Activated CD4-positive, alpha-beta T cell treated with anti-CD3 and anti-CD28 coated beads for 36 hours (primary cell): ENCODE measurements at regions not wholly inside any gene's neighbourhood (a gene's known extent, or its start where the extent isn't known, plus 50 kb on each side); places are given as distances from the start of the nearest gene placed in this dataset.
"Not testable (repeated sequence)": the region's sequence is repeated elsewhere in the genome, so short reads cannot be mapped to it uniquely, and the experiment has no call there.

Experiments
- ATAC-seq: fragments of 200-7000 bp; cut with Tn5 transposase; one replicate; pipeline ENCODE4 v1.10.0; 2021; ENCODE audit warnings: mild to moderate bottlenecking, moderate library complexity
- CTCF ChIA-PET: fragments of 350-600 bp; sonication (Branson Sonifier 250); formaldehyde crosslinking; loops from one replicate; lab custom pipeline; 2021; ENCODE audit warnings: antibody characterized with exemption; lab: Charles Lee
- POLR2A ChIA-PET: fragments of 350-600 bp; sonication (Branson Sonifier 250); formaldehyde crosslinking; loops from one replicate; lab custom pipeline; 2021; ENCODE audit warnings: antibody characterized with exemption, inconsistent platforms; lab: Charles Lee
- DNase-seq: peaks from one replicate; pipeline ENCODE4 v3.0.0-alpha.2; 2020
- H3K27ac Mint-ChIP-seq: one replicate; pipeline ENCODE4 v1.8.0; 2021; ENCODE audit warnings: mixed read lengths
- H3K27me3 Mint-ChIP-seq: one replicate; pipeline ENCODE4 v1.8.0; 2021; ENCODE audit warnings: mixed read lengths
- H3K36me3 Mint-ChIP-seq: one replicate; pipeline ENCODE4 v1.8.0; 2021; ENCODE audit warnings: low read depth, mixed read lengths
- H3K4me1 Mint-ChIP-seq: one replicate; pipeline ENCODE4 v1.8.0; 2021; ENCODE audit warnings: mixed read lengths
- H3K4me3 Mint-ChIP-seq: one replicate; pipeline ENCODE4 v1.8.0; 2021; ENCODE audit warnings: mild to moderate bottlenecking, moderate library complexity, mixed read lengths
- H3K9me3 Mint-ChIP-seq: one replicate; pipeline ENCODE4 v1.8.0; 2021; ENCODE audit warnings: low read depth, mixed read lengths
- intact Hi-C, 2 experiments: fragments of 100-400 bp; cut with DNase I in 1 of 2; cut with micrococcal nuclease in 1 of 2; formaldehyde crosslinking; loops; one replicate each; pipeline versions ENCODE4 v1.14.2 to v1.15.1; 2022 to 2024; cut with DNase I, micrococcal nuclease

DNA sequence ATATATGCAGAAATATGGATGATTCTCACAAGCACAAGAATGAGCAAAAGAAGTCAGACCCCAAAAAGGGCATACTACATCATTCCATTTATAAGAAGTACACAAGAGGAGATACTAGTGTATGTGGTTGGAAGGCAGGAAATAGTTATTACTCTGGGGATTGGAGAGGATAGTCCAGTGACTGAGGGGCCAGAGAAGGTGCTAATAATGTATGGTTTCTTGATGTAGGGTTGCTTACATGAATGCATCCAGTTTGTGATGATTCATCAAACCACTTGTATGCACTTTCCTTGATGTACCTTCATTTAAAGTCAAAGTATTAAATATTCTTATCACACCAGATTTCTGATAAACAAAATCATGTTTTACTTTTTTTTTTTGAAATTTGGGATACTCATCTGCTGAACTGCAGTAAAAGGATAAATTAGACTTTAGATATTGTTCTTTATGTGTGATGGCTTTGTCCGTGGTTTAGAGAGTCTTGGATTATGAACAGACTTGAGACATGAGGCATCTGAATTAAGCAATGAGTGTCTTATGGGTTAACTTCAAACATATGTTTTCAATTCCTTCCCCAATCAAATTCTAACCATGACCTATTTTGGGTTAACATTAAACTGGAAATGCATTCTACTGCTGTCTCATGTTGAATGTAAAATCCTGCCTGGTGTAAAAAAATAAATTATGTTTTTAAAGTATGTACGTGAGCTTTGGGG is 171.2 kb downstream of the SEMA6D start:
- CTCF ChIA-PET, result no interaction called here
- no peak for DNase-seq
- intact Hi-C loops, result no loop called here
- no peak for ATAC-seq
- peaks cover 3% of the 10 kb centered on the region for H3K27me3 Mint-ChIP-seq
- H3K36me3 Mint-ChIP-seq, result no peaks in the 10 kb centered on the region
- H3K4me3 Mint-ChIP-seq, result no peak overlapping the region
- no peak overlapping the region for H3K27ac Mint-ChIP-seq
- H3K9me3 Mint-ChIP-seq, result no peaks in the 10 kb centered on the region
- H3K4me1 Mint-ChIP-seq, result no peaks in the 10 kb centered on the region
- POLR2A ChIA-PET, result no interaction called here

DNA sequence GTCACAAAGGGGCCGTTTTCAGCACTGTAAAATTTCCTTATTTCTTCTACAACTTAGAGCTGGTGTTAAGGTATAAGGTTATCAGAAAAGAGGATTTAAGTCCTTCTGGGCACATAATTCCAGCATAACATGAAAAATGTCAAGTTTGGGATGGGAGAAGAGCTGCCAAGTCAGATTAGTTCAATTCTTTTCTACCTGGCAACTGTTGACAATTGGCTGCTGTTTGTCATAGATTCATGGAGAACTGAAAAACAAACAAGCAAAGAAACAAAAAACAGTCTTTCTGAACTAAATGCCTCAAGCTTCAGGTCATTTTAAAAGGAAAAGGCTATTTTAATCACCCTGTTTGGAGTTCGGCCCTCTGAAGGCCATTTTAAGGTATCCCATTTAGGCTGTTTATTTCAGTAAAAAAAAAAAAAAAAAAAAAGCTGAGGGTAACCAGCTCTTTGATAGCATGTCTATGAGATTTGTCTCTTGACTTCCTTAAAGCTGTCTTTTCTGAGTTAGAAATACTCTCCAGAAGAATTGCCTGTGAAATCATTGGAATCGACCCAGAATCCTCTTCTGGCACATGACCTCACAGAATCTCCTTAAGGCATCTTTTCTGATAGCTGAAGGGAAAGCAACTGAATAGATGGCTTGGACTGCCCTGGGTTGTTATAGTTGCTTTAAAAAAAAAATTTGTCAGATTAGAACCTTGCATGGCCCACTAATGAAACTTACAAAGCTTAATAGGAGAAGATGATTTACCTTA is 173.3 kb downstream of the SEMA6D start:
- ATAC-seq, result no peak
- ChIA-PET POLR2A (no interaction called here), CTCF (no interaction called here)
- H3K27ac Mint-ChIP-seq, result no peak overlapping the region
- H3K4me1 Mint-ChIP-seq, result no peaks in the 10 kb centered on the region
- intact Hi-C loops, result no loop called here
- no peaks in the 10 kb centered on the region for H3K36me3 Mint-ChIP-seq
- DNase-seq, result no peak
- no peaks in the 10 kb centered on the region for H3K9me3 Mint-ChIP-seq
- H3K4me3 Mint-ChIP-seq, result no peak overlapping the region
- H3K27me3 Mint-ChIP-seq, result peaks cover 3% of the 10 kb centered on the region

DNA sequence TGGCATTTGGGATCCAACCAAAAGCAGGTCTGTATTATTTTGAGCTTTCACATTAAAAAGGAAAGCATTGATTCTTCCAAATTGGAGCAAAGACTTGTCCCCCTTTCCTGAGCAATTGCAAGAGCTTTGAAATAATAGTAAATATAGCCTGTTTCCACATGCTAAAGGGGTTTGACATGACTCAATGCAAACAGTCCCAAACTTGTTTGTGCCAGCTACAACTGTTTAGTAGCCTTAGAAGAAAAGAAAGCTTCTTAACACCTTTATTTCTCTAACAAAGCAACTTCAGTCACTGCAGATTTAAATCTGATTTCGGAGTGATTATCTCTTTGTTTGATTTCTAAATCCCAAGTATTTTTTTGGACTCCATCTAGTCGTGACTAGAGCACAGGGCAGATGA is 180.2 kb downstream of the SEMA6D start:
- Mint-ChIP-seq H3K4me3 (no peak overlapping the region), H3K36me3 (no peaks in the 10 kb centered on the region), H3K4me1 (no peaks in the 10 kb centered on the region), H3K27me3 (no peaks in the 10 kb centered on the region), H3K27ac (no peak overlapping the region), H3K9me3 (peaks cover 11% of the 10 kb centered on the region)
- ATAC-seq, result no peak
- no peak for DNase-seq
- POLR2A ChIA-PET, result no interaction called here
- CTCF ChIA-PET, result no interaction called here
- intact Hi-C loops, result no loop called here

GRCh38 chr15:47900751-47901150 is 183.4 kb downstream of the SEMA6D start:
- peaks cover 25% of the 10 kb centered on the region for H3K9me3 Mint-ChIP-seq
- H3K27ac Mint-ChIP-seq, result no peak overlapping the region
- H3K36me3 Mint-ChIP-seq, result peaks cover 2% of the 10 kb centered on the region
- intact Hi-C loops, result no loop called here
- no peaks in the 10 kb centered on the region for H3K27me3 Mint-ChIP-seq
- no peak for ATAC-seq
- no peak overlapping the region for H3K4me3 Mint-ChIP-seq
- POLR2A ChIA-PET, result no interaction called here
- H3K4me1 Mint-ChIP-seq, result no peaks in the 10 kb centered on the region
- CTCF ChIA-PET, result no interaction called here
- DNase-seq, result no peak

GRCh38 chr15:47903368-47903767 is 186.1 kb downstream of the SEMA6D start:
- intact Hi-C loops, result no loop called here
- H3K9me3 Mint-ChIP-seq, result peaks cover 24% of the 10 kb centered on the region
- no peaks in the 10 kb centered on the region for H3K27me3 Mint-ChIP-seq
- ChIA-PET POLR2A (no interaction called here), CTCF (interaction anchor here (0.6 kb wide), 1 partner anchor 84 kb away, joined by 3 read pairs; no protein-coding TSS in a partner anchor)
- ATAC-seq (no peak), DNase-seq (no peak)
- H3K36me3 Mint-ChIP-seq, result peaks cover 2% of the 10 kb centered on the region
- H3K4me3 Mint-ChIP-seq, result no peak overlapping the region
- no peaks in the 10 kb centered on the region for H3K4me1 Mint-ChIP-seq
- H3K27ac Mint-ChIP-seq, result no peak overlapping the region

- POLR2A ChIA-PET, result no interaction called here
- no peaks in the 10 kb centered on the region for H3K4me1 Mint-ChIP-seq
- H3K27ac Mint-ChIP-seq, result no peak overlapping the region
- peaks cover 4% of the 10 kb centered on the region for H3K27me3 Mint-ChIP-seq
- ATAC-seq, result no peak
- H3K9me3 Mint-ChIP-seq, result peaks cover 8% of the 10 kb centered on the region
- no peak for DNase-seq
- peaks cover 2% of the 10 kb centered on the region for H3K36me3 Mint-ChIP-seq
- intact Hi-C loops, result no loop called here
- CTCF ChIA-PET, result no interaction called here
- no peak overlapping the region for H3K4me3 Mint-ChIP-seq
Observed at GRCh38 chr15:47908486-47908885, 191.2 kb downstream of the SEMA6D start.

DNA sequence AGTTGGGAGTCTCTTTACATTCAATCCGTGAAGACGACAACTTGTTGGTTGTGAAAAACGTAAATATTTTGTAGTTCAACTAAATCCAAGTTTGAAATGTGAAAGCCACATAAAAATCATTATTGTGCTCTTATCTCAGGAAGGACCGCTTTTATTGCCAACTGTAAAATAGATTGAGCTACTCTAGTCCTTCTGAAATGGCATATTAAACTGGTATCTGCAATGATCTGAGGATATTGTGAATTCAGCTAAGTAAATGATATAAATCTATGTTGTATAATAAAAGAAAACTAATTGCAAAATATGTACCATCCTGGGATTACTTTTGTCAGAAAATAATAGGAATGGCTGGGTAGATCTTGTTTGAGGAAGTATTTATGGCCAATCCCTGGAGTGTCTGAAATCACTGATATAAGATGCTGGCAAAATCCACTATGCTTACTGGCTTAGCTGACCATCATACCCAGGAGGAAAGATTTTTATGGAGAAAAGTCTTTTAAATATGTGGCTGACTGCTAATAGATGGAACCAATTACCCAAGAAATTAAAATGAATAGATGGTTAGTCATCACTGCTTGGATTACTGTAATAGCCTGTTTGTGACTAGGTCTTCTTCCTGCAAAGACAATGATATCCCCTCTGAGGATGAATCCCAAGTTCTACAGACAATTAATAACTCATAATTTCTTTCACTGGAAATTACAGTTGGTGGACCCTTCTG is 191.8 kb downstream of the SEMA6D start:
- CTCF ChIA-PET, result no interaction called here
- Mint-ChIP-seq H3K36me3 (no peaks in the 10 kb centered on the region), H3K27me3 (peaks cover 4% of the 10 kb centered on the region), H3K27ac (no peak overlapping the region), H3K4me3 (no peak overlapping the region), H3K9me3 (peaks cover 4% of the 10 kb centered on the region), H3K4me1 (no peaks in the 10 kb centered on the region)
- DNase-seq (no peak), ATAC-seq (no peak)
- POLR2A ChIA-PET, result no interaction called here
- intact Hi-C loops, result no loop called here

GRCh38 chr15:47912910-47913309 is 195.6 kb downstream of the SEMA6D start:
- POLR2A ChIA-PET, H3K36me3 Mint-ChIP-seq, H3K9me3 Mint-ChIP-seq, H3K27me3 Mint-ChIP-seq, DNase-seq, ATAC-seq, CTCF ChIA-PET, H3K4me1 Mint-ChIP-seq, H3K4me3 Mint-ChIP-seq, H3K27ac Mint-ChIP-seq, intact Hi-C loops: not testable (repeated sequence)

DNA sequence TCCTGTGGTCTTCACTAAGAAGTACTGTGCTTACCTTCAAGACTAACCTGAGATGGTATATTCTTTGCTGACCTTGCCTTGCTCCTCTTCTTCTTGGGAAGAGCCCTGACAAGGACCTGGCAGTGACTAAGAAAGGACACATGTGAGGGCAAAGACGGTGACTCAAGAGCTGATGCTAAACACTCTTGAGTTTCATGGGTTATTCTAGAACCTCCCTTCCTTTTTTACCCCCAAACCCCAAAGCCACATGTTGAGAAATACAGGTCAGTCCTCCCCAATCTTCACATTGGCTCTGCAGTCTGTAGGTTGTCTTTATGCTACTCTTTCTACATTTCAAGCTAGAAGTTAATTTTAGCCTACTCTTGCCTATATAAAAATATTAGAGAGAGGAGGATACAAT is 200.6 kb downstream of the SEMA6D start:
- intact Hi-C loops, result no loop called here
- ATAC-seq (no peak), DNase-seq (no peak)
- peaks cover 3% of the 10 kb centered on the region for H3K27me3 Mint-ChIP-seq
- H3K36me3 Mint-ChIP-seq, result no peaks in the 10 kb centered on the region
- H3K9me3 Mint-ChIP-seq, result no peaks in the 10 kb centered on the region
- ChIA-PET CTCF (no interaction called here), POLR2A (no interaction called here)
- no peak overlapping the region for H3K27ac Mint-ChIP-seq
- H3K4me1 Mint-ChIP-seq, result no peaks in the 10 kb centered on the region
- H3K4me3 Mint-ChIP-seq, result no peak overlapping the region

GRCh38 chr15:47918877-47919276 is 201.6 kb downstream of the SEMA6D start:
- no peaks in the 10 kb centered on the region for H3K4me1 Mint-ChIP-seq
- ChIA-PET POLR2A (no interaction called here), CTCF (no interaction called here)
- H3K27me3 Mint-ChIP-seq, result peaks cover 3% of the 10 kb centered on the region
- no peak overlapping the region for H3K4me3 Mint-ChIP-seq
- no peak overlapping the region for H3K27ac Mint-ChIP-seq
- H3K36me3 Mint-ChIP-seq, result no peaks in the 10 kb centered on the region
- intact Hi-C loops, result no loop called here
- ATAC-seq (no peak), DNase-seq (no peak)
- no peaks in the 10 kb centered on the region for H3K9me3 Mint-ChIP-seq

- no peaks in the 10 kb centered on the region for H3K36me3 Mint-ChIP-seq
- DNase-seq (no peak), ATAC-seq (no peak)
- intact Hi-C loops, result no loop called here
- ChIA-PET CTCF (no interaction called here), POLR2A (no interaction called here)
- H3K4me3 Mint-ChIP-seq, result no peak overlapping the region
- no peak overlapping the region for H3K27ac Mint-ChIP-seq
- peaks cover 3% of the 10 kb centered on the region for H3K27me3 Mint-ChIP-seq
- no peaks in the 10 kb centered on the region for H3K9me3 Mint-ChIP-seq
- no peaks in the 10 kb centered on the region for H3K4me1 Mint-ChIP-seq
Observed at GRCh38 chr15:47924381-47924780, 196.4 kb upstream of the SLC24A5 start.
